Fibroblast of lung (primary cell): ENCODE measurements at regions not wholly inside any gene's neighbourhood (a gene's known extent, or its start where the extent isn't known, plus 50 kb on each side); places are given as distances from the start of the nearest gene placed in this dataset.

ENCODE experiments used
- DNase-seq, 2 donors: peaks; one replicate each; pipeline versions ENCODE4 v3.0.0 to v3.0.0-alpha.2; 2010; ENCODE audit warnings: low read depth in 2 of 2
- H2AFZ ChIP-seq: 2 replicates; pipeline ENCODE4 v1.5.1; 2012; ENCODE audit warnings: low read length, control low read depth, inconsistent platforms
- H3K27ac ChIP-seq: 2 replicates; pipeline ENCODE4 v1.5.1; 2011; ENCODE audit warnings: low read length, control low read depth; ENCODE audit not compliant: insufficient read depth
- H3K27me3 ChIP-seq: 2 replicates; pipeline ENCODE4 v1.5.1; 2011; ENCODE audit warnings: mild to moderate bottlenecking, low read length; ENCODE audit not compliant: control insufficient read depth, insufficient read depth
- H3K36me3 ChIP-seq: 2 replicates; pipeline ENCODE4 v1.5.1; 2011; ENCODE audit warnings: low read length; ENCODE audit not compliant: control insufficient read depth, insufficient read depth
- H3K4me1 ChIP-seq: 2 replicates; pipeline ENCODE4 v1.5.1; 2011; ENCODE audit warnings: low read length; ENCODE audit not compliant: control insufficient read depth, insufficient read depth; ENCODE audit errors: extremely low read depth
- H3K4me2 ChIP-seq: 2 replicates; pipeline ENCODE4 v1.5.1; 2011; ENCODE audit warnings: low read length, control low read depth; ENCODE audit not compliant: insufficient read depth; ENCODE audit errors: extremely low read depth
- H3K4me3 ChIP-seq, 4 experiments: fragments of 200-600 bp in 1 of 4; sonication (generic) in 1 of 4; replicated peaks in 1 of 4; 2 replicates each; pipeline ENCODE4 v1.5.1; 2011 to 2016; ENCODE audit warnings: low read length in 4 of 4, low read depth in 3 of 4, mild to moderate bottlenecking in 3 of 4, control low read depth in 2 of 4, inconsistent platforms in 1 of 4, mixed read lengths in 1 of 4; ENCODE audit not compliant: insufficient read depth in 1 of 4; ENCODE audit errors: control extremely low read depth in 1 of 4
- H3K79me2 ChIP-seq: 2 replicates; pipeline ENCODE4 v1.5.1; 2012; ENCODE audit warnings: mild to moderate bottlenecking, low read length, inconsistent platforms; ENCODE audit not compliant: control insufficient read depth, insufficient read depth
- H3K9ac ChIP-seq: 2 replicates; pipeline ENCODE4 v1.5.1; 2011; ENCODE audit warnings: mild to moderate bottlenecking, low read length, control low read depth; ENCODE audit not compliant: insufficient read depth
- H3K9me3 ChIP-seq: 2 replicates; pipeline ENCODE4 v1.5.1; 2012; ENCODE audit warnings: low read depth, low read length; ENCODE audit not compliant: control insufficient read depth, insufficient read depth
- H4K20me1 ChIP-seq: 2 replicates; pipeline ENCODE4 v1.5.1; 2011; ENCODE audit warnings: low read length; ENCODE audit not compliant: control insufficient read depth, insufficient read depth; ENCODE audit errors: extremely low read depth
- CTCF ChIP-seq, 2 donors: IDR thresholded peaks in 1 of 2; conservative IDR thresholded peaks in 1 of 2; 1 replicate in 1 of 2; 2 replicates in 1 of 2; pipeline ENCODE4 v1.5.1; 2011 to 2012; ENCODE audit warnings: low read length in 2 of 2, control low read depth in 1 of 2, inconsistent platforms in 1 of 2, low read depth in 1 of 2, mild to moderate bottlenecking in 1 of 2
- EZH2 ChIP-seq: IDR thresholded peaks from 2 replicates; pipeline ENCODE4 v1.5.1; 2012; ENCODE audit warnings: low read length, control low read depth, mild to moderate bottlenecking; ENCODE audit errors: missing control alignments

- Histone ChIP-seq H3K27ac (no peak overlapping the region), H3K36me3 (no peaks in the 10 kb centered on the region), H3K79me2 (no peaks in the 10 kb centered on the region), H3K4me3 (no peak overlapping the region), H3K4me1 (no peaks in the 10 kb centered on the region), H3K27me3 (no peaks in the 10 kb centered on the region), H3K9ac (no peak overlapping the region), H2AFZ (no peak overlapping the region), H4K20me1 (no peaks in the 10 kb centered on the region), H3K4me2 (no peak overlapping the region), H3K9me3 (no peaks in the 10 kb centered on the region)
- no peak for DNase-seq
- TF ChIP-seq CTCF (conservative IDR thresholded peaks at IDR 0.05 in 1 of 2, IDR thresholded peaks at IDR 0.05 in 1 of 2; ENCODE audit: low read depth in 1 of 2, low read length in 2 of 2), result no peak
- TF ChIP-seq EZH2, result no peak
Measured at GRCh38 chr1:75035536-75035935, 98.7 kb upstream of the LHX8 start.

GRCh38 chr1:75053207-75053606 lies 81.0 kb upstream of the LHX8 start:
- Histone ChIP-seq H3K36me3 (no peaks in the 10 kb centered on the region), H3K4me3 (no peak overlapping the region), H2AFZ (no peak overlapping the region), H3K79me2 (no peaks in the 10 kb centered on the region), H3K27me3 (no peaks in the 10 kb centered on the region), H3K4me2 (no peak overlapping the region), H3K9ac (no peak overlapping the region), H4K20me1 (no peaks in the 10 kb centered on the region), H3K4me1 (no peaks in the 10 kb centered on the region), H3K9me3 (no peaks in the 10 kb centered on the region), H3K27ac (no peak overlapping the region)
- DNase-seq, result no peak
- TF ChIP-seq CTCF (conservative IDR thresholded peaks at IDR 0.05 in 1 of 2, IDR thresholded peaks at IDR 0.05 in 1 of 2; ENCODE audit: low read depth in 1 of 2, low read length in 2 of 2), result no peak
- TF ChIP-seq EZH2, result no peak

- H3K36me3 ChIP-seq, result no peaks in the 10 kb centered on the region
- no peak for DNase-seq
- no peaks in the 10 kb centered on the region for H3K27me3 ChIP-seq
- no peak for TF ChIP-seq CTCF (conservative IDR thresholded peaks at IDR 0.05 in 1 of 2, IDR thresholded peaks at IDR 0.05 in 1 of 2; ENCODE audit: low read depth in 1 of 2, low read length in 2 of 2)
- TF ChIP-seq EZH2, result no peak
- no peak overlapping the region for H3K4me3 ChIP-seq
- no peaks in the 10 kb centered on the region for H3K9me3 ChIP-seq
- no peaks in the 10 kb centered on the region for H3K4me1 ChIP-seq
- H3K27ac ChIP-seq, result no peak overlapping the region
- no peak overlapping the region for H2AFZ ChIP-seq
- no peaks in the 10 kb centered on the region for H4K20me1 ChIP-seq
- H3K9ac ChIP-seq, result no peak overlapping the region
- H3K79me2 ChIP-seq, result no peaks in the 10 kb centered on the region
- H3K4me2 ChIP-seq, result no peak overlapping the region
Measured at GRCh38 chr1:75058424-75058823, 75.8 kb upstream of the LHX8 start.
